Spleen (tissue), 7 donors: ENCODE measurements at regions not wholly inside any gene's neighbourhood (a gene's known extent, or its start where the extent isn't known, plus 50 kb on each side); places are given as distances from the start of the nearest gene placed in this dataset.

Source experiments
- CTCF ChIP-seq, 11 experiments: fragments of 200-600 bp in 7 of 11; fragments of 450-650 bp in 4 of 11; sonication (generic) in 4 of 11; IDR thresholded peaks in 8 of 11; conservative IDR thresholded peaks in 3 of 11; 1 replicate in 7 of 11; 2 replicates in 4 of 11; pipeline versions ENCODE4 v1.4.0 to v1.8.0; 2016 to 2021; ENCODE audit warnings: antibody characterized with exemption in 11 of 11, inconsistent platforms in 4 of 11, mild to moderate bottlenecking in 1 of 11
- POLR2A ChIP-seq, 3 donors: fragments of 450-650 bp; IDR thresholded peaks; one replicate each; pipeline ENCODE4 v1.5.1; 2017; ENCODE audit warnings: antibody characterized with exemption in 3 of 3, mild to moderate bottlenecking in 1 of 3
- donor health status: DM: no; HTN: no; CAD: no; lungs with moderate emphysema.
- donor health status: DM: no; HTN: no; CAD: no.
- donor health status: DM: no; HTN: no; CAD: no.

GRCh38 chr3:90036939-90037469 is 929.6 kb downstream of the EPHA3 start:
- TF ChIP-seq CTCF (IDR thresholded peaks at IDR 0.05 in 8 of 11, conservative IDR thresholded peaks at IDR 0.05 in 3 of 11) (no peak), POLR2A (IDR thresholded peaks at IDR 0.05) (no peak)
